ENCODE measurements at regions not wholly inside any gene's neighbourhood (a gene's known extent, or its start where the extent isn't known, plus 50 kb on each side); places are given as distances from the start of the nearest gene placed in this dataset.
"Not testable (repeated sequence)": the region's sequence is repeated elsewhere in the genome, so short reads cannot be mapped to it uniquely, and the experiment has no call there.

- Histone ChIP-seq H3K4me1 (ENCODE audit: control insufficient read depth in 1 of 2, low read depth in 2 of 2) (no peaks in the 10 kb centered on the region), H3K9me3 (no peaks in the 10 kb centered on the region), H3K27ac (no peak overlapping the region), H3K4me3 (no peak overlapping the region), H3K36me3 (no peaks in the 10 kb centered on the region), H3K27me3 (replicated peaks; ENCODE audit: insufficient read depth) (no peaks in the 10 kb centered on the region)
- TF ChIP-seq CTCF (IDR thresholded peaks at IDR 0.05) = no peak
- DNase-seq (ENCODE audit: low spot score) = no peak
- no peak for ATAC-seq (ENCODE audit: insufficient number of reproducible peaks, low FRiP score, low read depth)
Observed at GRCh38 chr3:96537165-96537564, 277.2 kb upstream of the EPHA6 start.

GRCh38 chr3:96538186-96538585 is 276.2 kb upstream of the EPHA6 start:
- H3K4me1 ChIP-seq (ENCODE audit: control insufficient read depth in 1 of 2, low read depth in 2 of 2) = no peaks in the 10 kb centered on the region
- no peak for ATAC-seq (ENCODE audit: insufficient number of reproducible peaks, low FRiP score, low read depth)
- no peak for TF ChIP-seq CTCF (IDR thresholded peaks at IDR 0.05)
- H3K9me3 ChIP-seq = no peaks in the 10 kb centered on the region
- H3K36me3 ChIP-seq = no peaks in the 10 kb centered on the region
- no peak overlapping the region for H3K27ac ChIP-seq
- no peaks in the 10 kb centered on the region for H3K27me3 ChIP-seq (replicated peaks; ENCODE audit: insufficient read depth)
- DNase-seq (ENCODE audit: low spot score) = no peak
- no peak overlapping the region for H3K4me3 ChIP-seq

- no peak for ATAC-seq (ENCODE audit: insufficient number of reproducible peaks, low FRiP score, low read depth)
Observed at GRCh38 chr3:96548073-96548472, 266.3 kb upstream of the EPHA6 start.

GRCh38 chr3:96576935-96577334 is 237.5 kb upstream of the EPHA6 start:
- TF ChIP-seq CTCF (IDR thresholded peaks at IDR 0.05) = no peak
- Histone ChIP-seq H3K36me3 (no peaks in the 10 kb centered on the region), H3K4me3 (no peak overlapping the region), H3K4me1 (ENCODE audit: control insufficient read depth in 1 of 2, low read depth in 2 of 2) (no peaks in the 10 kb centered on the region), H3K27ac (no peak overlapping the region), H3K9me3 (peaks cover 5% of the 10 kb centered on the region), H3K27me3 (replicated peaks; ENCODE audit: insufficient read depth) (no peaks in the 10 kb centered on the region)
- DNase-seq (ENCODE audit: low spot score) = no peak
- no peak for ATAC-seq (ENCODE audit: insufficient number of reproducible peaks, low FRiP score, low read depth)

More at GRCh38 chr3:96548073-96548472, 266.3 kb upstream of the EPHA6 start:
- Histone ChIP-seq H3K36me3 (no peaks in the 10 kb centered on the region), H3K9me3 (peaks cover 4% of the 10 kb centered on the region), H3K4me1 (ENCODE audit: control insufficient read depth in 1 of 2, low read depth in 2 of 2) (no peaks in the 10 kb centered on the region), H3K27ac (no peak overlapping the region), H3K4me3 (no peak overlapping the region), H3K27me3 (replicated peaks; ENCODE audit: insufficient read depth) (no peaks in the 10 kb centered on the region)
- no peak for TF ChIP-seq CTCF (IDR thresholded peaks at IDR 0.05)
- DNase-seq (ENCODE audit: low spot score) = no peak

- ATAC-seq (ENCODE audit: insufficient number of reproducible peaks, low FRiP score, low read depth) (no peak), DNase-seq (ENCODE audit: low spot score) (no peak)
- no peak for TF ChIP-seq CTCF (IDR thresholded peaks at IDR 0.05)
- no peaks in the 10 kb centered on the region for H3K27me3 ChIP-seq (replicated peaks; ENCODE audit: insufficient read depth)
- H3K4me3 ChIP-seq = no peak overlapping the region
- no peaks in the 10 kb centered on the region for H3K9me3 ChIP-seq
- no peak overlapping the region for H3K27ac ChIP-seq
- no peaks in the 10 kb centered on the region for H3K36me3 ChIP-seq
- no peaks in the 10 kb centered on the region for H3K4me1 ChIP-seq (ENCODE audit: control insufficient read depth in 1 of 2, low read depth in 2 of 2)
Observed at GRCh38 chr3:96584066-96584465, 230.3 kb upstream of the EPHA6 start.

GRCh38 chr3:96606865-96607264 is 207.5 kb upstream of the EPHA6 start:
- ATAC-seq (ENCODE audit: insufficient number of reproducible peaks, low FRiP score, low read depth); H3K27ac ChIP-seq; H3K9me3 ChIP-seq; H3K4me3 ChIP-seq; H3K36me3 ChIP-seq; H3K4me1 ChIP-seq (ENCODE audit: control insufficient read depth in 1 of 2, low read depth in 2 of 2); DNase-seq (ENCODE audit: low spot score); H3K27me3 ChIP-seq (replicated peaks; ENCODE audit: insufficient read depth): not testable (repeated sequence)
